ENCODE measurements at regions not wholly inside any gene's neighbourhood (a gene's known extent, or its start where the extent isn't known, plus 50 kb on each side); places are given as distances from the start of the nearest gene placed in this dataset.
"Not testable (repeated sequence)": the region's sequence is repeated elsewhere in the genome, so short reads cannot be mapped to it uniquely, and the experiment has no call there.

DNA sequence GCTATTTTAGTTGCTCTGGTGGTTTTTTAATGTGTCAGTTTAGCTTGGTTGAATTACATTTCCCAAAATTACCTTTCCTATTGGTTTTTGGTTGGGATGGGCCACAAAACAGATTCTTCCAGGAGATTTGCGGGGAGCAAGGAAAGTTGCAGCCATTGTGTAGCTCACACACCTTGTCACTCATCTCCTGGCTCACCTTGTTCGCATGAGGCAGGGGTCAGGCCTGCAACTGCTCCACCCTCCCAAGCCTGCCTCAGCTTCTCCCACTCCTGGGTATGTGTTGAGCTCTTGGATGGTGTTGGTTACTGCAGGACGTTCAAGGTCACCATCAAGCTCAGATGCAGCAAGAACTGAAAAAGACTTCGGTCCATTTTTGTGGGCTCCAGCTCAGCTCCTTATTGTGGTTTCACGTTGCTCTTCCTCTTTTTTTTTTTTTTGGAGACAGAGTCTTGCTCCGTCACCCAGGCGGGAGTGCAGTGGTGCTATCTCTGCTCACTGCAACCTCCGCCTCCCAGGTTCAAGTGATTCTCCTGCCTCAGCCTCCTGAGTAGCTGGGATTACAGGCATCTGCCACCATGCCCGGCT lies 95.6 kb upstream of the METTL14 start:
- no peak for DNase-seq

- peak; percentile 94 for DNase-seq
These were observed 93.7 kb upstream of the METTL14 start for GRCh38 chr4:118591339-118592046.

GRCh38 chr4:118592289-118592688 lies 92.9 kb upstream of the METTL14 start:
- DNase-seq, result not testable (repeated sequence)

GRCh38 chr4:118595883-118596282 lies 89.3 kb upstream of the METTL14 start:
- DNase-seq, result not testable (repeated sequence)

DNA sequence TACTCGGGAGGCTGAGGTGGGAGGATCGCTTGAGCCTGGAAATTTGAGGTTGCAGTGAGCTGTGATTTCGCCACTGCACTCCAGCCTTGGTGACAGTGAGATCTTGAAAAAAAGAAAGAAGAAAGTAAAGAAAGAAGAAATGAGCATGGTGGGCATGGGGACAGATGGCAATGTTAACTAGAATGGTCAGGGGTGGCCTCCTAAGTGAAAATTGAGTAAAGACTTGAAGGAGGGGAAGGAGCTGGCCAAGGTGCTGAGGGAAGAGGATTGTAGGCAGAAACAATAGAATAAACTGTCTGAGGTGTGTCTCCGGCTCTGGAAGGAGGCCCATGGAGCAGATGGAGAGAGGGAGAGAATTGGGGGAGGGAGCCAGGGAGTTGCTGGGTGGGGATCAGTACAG lies 60.1 kb upstream of the METTL14 start:
- not testable (repeated sequence) for DNase-seq

GRCh38 chr4:118629697-118630096 lies 55.5 kb upstream of the METTL14 start:
- peak; percentile 66 for DNase-seq

DNA sequence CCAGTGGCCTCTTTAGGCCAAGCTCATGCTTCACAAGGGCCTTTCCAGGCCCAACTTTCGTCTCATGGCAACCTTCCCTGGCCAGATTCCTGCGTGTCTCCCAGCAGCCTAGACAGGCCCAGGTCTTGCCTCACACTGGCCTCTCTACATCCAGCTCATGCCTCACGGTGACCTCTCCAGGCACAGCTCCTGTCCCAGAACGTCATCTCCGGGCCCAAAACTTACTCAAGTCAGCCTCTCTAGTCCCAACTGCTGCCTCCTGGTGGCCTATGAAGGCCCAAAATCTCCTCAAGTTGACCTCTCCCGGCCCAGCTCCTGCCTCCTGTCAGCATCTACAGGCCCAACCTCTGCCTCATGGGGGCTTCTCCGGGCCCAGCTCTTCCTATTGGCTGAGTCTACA lies 54.3 kb upstream of the METTL14 start:
- DNase-seq, result not testable (repeated sequence)

DNA sequence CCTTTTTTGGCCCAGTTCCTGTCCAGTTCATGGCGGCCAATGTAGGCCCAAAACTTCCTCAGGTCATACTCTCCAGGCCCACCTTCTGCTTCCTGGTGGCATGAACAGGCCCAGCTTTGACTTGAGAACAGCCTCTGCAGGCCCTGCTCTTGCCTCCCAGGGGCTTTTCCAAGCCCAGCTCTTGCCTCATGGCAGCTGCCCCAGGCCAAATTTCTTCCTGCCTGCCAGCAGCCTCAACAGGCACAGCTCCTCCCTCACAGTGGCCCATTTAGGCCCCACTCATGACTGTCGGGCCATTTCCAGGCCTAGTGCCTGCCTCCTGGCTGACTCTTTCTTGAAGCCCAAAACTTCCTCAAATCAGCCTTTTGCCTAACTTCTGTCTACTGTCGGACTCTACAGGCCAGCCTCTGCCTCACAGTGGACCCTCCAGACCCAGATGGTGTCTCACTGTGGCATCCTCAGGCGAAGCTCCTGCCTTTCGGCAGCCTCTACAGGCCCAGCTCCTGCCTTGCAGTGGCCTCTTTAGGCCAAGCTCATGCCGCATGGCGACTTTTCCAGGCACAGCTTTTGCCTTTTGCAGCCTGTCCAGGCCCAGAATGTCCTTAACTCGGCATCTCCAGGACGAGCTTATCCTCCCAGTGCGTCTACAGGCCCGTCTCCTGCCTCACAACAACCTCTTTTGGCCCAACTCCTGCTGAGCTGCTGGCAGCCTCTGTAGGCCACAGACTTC lies 53.7 kb upstream of the METTL14 start:
- not testable (repeated sequence) for DNase-seq

GRCh38 chr4:118633476-118633875 lies 51.7 kb upstream of the METTL14 start:
- DNase-seq, result not testable (repeated sequence)

GRCh38 chr4:118634126-118634875 lies 50.9 kb upstream of the METTL14 start:
- not testable (repeated sequence) for DNase-seq
